NCI-H1930 (cell line): ENCODE measurements at regions not wholly inside any gene's neighbourhood (a gene's known extent, or its start where the extent isn't known, plus 50 kb on each side); places are given as distances from the start of the nearest gene placed in this dataset.
"Not testable (repeated sequence)": the region's sequence is repeated elsewhere in the genome, so short reads cannot be mapped to it uniquely, and the experiment has no call there.

ENCODE experiments used
- DNase-seq, 2 experiments: peaks; one replicate each; lab custom pipeline; 2025; lab: John Stamatoyannopoulos, UW

DNA sequence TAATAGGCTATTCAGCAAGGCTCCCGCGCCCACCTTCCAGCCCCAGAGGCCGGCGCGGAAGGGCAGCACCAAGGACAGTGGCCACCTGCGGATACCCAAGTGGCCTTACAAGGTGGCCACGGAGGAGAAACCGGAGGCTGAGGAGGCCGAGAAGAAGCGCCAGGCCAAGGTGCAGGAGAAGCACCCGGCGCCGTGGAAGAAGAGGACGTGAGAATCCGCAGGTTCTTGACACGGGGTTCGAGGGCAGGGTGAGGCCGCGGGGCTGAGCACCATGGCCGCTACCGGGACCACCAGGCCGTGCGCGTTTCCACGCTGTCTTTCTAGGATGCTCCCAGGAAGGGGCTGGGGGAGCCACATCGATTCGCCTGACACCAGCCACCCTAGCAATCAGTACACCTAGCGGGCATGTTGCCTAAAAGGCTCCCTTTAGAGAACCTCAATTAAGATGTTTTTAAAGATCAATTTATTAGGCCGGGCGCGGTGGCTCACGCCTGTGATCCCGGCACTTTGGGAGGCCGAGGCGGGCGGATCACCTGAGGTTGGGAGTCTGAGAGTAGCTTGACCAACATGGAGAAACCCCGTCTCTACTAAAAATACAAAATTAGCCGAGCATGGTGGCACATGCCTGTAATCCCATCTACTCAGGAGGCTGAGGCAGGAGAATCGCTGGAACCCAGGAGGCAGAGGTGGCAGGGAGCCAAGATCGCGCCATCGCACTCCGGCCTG is 134.3 kb upstream of the OR4C13 start:
- DNase-seq = not testable (repeated sequence)

DNA sequence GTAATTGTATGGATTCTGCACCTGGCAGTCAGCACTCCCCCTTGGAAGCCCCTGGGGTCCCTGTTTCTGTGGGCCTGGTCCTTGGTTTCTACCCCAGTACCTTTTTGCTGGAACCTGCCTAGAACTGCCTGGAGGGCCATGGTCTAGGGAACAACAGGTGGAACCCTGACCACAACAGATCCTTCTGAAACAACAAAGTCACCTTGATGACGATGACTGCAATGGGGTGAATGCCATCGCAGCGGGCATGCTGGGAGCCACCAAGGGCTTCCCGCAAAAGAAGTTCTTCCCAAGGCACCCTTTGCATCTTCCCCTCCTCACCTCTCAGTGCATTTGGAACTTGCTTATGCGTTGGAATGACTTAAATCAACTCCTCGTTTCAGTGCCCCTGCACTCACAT is 129.0 kb upstream of the OR4C13 start:
- DNase-seq = not testable (repeated sequence)

DNA sequence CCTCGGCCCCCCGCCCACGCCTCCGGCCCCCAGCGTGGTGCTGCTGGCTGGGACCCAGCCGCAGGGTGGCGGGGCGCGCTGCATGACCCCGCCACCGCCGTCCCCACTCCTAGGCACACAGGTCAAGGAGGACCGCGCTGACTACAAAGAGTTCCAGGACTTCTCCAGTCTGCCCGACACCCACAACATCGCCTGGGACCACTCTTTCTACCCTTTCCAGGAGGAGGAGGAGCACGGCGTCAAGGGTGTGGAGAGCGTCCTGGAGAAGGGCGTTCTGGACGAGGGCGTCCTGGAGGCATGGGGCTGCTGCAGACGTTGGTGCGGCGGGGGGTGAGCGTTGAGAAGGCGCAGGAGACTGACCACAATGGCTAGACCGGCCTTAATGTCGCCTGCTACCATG is 101.7 kb upstream of the OR4C13 start:
- DNase-seq = not testable (repeated sequence)

- DNase-seq = no peak
Observed at GRCh38 chr11:49851511-49851910, 100.7 kb upstream of the OR4C13 start.

DNA sequence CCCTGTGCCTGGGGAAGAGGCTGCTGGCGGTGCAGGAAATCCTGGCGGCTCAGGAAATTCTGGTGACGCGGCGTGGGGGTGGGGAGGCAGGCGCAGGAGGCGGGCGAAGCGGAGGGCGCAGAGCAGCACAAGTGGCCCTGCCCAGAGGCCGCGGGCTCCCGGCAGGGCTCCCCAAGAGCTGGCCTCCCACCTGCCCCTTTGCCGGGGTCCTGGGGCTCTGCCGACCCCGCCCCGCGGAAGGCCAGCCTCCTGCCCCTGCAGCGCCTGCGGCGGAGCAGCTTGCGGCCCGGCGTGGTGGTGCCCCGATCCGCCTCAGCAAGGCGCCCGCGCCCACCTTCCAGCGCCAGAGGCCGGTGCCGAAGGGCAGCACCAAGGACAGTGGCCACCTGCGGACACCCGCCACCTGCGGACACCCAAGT is 100.2 kb upstream of the OR4C13 start:
- no peak for DNase-seq

- DNase-seq = not testable (repeated sequence)
Observed at GRCh38 chr11:49888875-49889274, 63.3 kb upstream of the OR4C13 start.

DNA sequence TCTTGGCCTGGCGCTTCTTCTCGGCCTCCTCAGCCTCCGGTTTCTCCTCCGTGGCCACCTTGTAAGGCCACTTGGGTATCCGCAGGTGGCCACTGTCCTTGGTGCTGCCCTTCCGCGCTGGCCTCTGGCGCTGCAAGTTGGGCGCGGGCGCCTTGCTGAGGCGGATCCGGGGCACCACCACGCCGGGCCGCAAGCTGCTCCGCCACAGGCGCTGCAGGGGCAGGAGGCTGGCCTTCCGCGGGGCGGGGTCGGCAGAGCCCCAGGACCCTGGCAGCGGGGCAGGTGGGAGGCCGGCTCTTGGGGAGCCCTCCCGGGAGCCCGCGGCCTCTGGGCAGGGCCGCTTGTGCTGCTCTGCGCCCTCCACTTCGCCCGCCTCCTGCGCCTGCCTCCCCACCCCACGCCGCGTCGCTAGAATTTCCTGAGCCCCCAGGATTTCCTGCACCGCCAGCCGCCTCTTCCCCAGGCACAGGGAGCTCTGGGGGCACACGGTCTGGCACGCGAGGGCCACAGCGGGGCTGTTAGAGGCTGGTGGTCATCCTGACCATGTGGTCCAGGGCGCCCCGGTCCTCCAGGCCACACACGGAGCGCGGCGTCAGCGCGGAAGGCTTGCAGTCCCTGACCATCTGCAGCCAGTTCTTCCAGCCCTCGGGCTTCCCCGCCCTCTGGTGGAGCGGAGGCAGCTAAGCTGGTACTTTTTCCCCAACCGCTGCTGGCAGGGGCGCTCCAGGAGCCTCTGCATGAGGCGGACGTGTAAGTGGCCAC is 60.1 kb upstream of the OR4C13 start:
- DNase-seq = peak; percentile 63 to 72

GRCh38 chr11:49893442-49893841 is 58.7 kb upstream of the OR4C13 start:
- DNase-seq = not testable (repeated sequence)
